ENCODE measurements at regions not wholly inside any gene's neighbourhood (a gene's known extent, or its start where the extent isn't known, plus 50 kb on each side); places are given as distances from the start of the nearest gene placed in this dataset.
"Not testable (repeated sequence)": the region's sequence is repeated elsewhere in the genome, so short reads cannot be mapped to it uniquely, and the experiment has no call there.

- no peak overlapping the region for H3K4me3 ChIP-seq (ENCODE audit: low read length)
- TF ChIP-seq, protein P1, sequence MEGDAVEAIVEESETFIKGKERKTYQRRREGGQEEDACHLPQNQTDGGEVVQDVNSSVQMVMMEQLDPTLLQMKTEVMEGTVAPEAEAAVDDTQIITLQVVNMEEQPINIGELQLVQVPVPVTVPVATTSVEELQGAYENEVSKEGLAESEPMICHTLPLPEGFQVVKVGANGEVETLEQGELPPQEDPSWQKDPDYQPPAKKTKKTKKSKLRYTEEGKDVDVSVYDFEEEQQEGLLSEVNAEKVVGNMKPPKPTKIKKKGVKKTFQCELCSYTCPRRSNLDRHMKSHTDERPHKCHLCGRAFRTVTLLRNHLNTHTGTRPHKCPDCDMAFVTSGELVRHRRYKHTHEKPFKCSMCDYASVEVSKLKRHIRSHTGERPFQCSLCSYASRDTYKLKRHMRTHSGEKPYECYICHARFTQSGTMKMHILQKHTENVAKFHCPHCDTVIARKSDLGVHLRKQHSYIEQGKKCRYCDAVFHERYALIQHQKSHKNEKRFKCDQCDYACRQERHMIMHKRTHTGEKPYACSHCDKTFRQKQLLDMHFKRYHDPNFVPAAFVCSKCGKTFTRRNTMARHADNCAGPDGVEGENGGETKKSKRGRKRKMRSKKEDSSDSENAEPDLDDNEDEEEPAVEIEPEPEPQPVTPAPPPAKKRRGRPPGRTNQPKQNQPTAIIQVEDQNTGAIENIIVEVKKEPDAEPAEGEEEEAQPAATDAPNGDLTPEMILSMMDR (conservative IDR thresholded peaks at IDR 0.05; ENCODE audit: low read length), result no peak
These were observed 176.4 kb upstream of the RAB6C start for GRCh38 chr2:129803032-129803431.

DNA sequence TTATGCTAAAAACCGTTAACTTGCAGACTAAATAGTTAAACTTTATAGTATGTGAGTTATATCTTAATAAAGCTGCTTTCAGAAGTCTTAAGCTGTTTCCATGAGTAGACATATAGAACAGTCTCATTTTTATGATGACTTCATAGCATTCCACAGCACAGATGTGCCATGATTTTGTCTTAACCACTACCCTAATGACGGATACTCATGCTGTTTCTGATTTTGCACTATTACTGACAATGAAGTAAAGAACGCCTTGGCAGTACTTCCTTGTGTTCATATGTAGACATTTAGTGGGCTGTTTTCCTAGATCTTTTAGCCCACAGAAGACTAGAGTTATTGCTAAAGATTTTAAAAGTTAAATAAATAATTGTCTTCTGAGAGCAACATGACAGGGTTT, 175.6 kb upstream of the RAB6C start:
- H3K4me3 ChIP-seq (ENCODE audit: low read length), result no peak overlapping the region
- DNase-seq (ENCODE audit: low read depth), result peak; percentile 34
- TF ChIP-seq, protein P1 (conservative IDR thresholded peaks at IDR 0.05; ENCODE audit: low read length), result no peak

More at GRCh38 chr2:129803032-129803431, 176.4 kb upstream of the RAB6C start:
- DNase-seq (ENCODE audit: low read depth), result peak; percentile 15

DNA sequence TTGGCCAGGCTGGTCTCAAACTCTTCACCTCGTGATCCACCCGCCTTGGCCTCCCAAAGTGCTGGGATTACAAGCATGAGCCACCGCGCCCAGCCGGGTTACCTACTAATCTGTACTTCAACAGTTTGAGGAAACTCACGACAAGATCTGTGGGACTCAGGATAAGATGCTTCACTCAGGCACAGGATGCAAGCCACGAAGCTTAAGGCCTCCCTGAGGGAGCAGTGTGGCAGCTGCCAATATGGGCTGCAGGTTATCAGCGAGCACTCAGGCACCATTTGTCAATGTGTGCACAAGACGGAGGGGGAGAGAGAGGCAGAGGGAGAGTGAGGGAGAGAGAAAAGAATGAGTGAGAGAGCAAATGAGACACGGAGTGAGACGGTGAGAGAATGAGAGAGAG, 173.6 kb upstream of the RAB6C start:
- TF ChIP-seq, protein P1 (conservative IDR thresholded peaks at IDR 0.05; ENCODE audit: low read length), result no peak
- no peak overlapping the region for H3K4me3 ChIP-seq (ENCODE audit: low read length)
- no peak for DNase-seq (ENCODE audit: low read depth)

- no peak overlapping the region for H3K4me3 ChIP-seq (ENCODE audit: low read length)
- TF ChIP-seq, protein P1 (conservative IDR thresholded peaks at IDR 0.05; ENCODE audit: low read length), result no peak
These were observed 173.1 kb upstream of the RAB6C start for GRCh38 chr2:129806317-129806716.

DNA sequence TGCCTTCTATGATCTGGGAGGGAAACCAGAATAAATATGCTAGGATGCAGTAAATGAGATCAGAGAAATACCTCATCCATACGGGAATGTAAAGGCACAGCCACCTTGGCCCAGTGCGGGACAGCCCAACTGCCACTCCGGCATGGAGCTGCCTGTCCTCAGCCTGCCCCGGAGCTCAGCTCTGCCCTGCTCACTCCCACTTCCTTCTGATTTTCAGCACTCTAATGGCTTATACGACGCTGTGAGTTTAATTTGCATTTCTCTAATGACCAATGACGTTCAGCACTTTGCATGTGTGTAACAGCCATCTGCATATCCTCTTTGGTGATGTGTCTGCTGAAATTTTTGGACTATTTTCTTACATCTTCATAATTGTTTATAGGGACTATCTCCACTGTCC, 172.5 kb upstream of the RAB6C start:
- TF ChIP-seq, protein P1 (conservative IDR thresholded peaks at IDR 0.05; ENCODE audit: low read length), result no peak
- H3K4me3 ChIP-seq (ENCODE audit: low read length), result no peak overlapping the region
- DNase-seq (ENCODE audit: low read depth), result no peak

More at GRCh38 chr2:129806317-129806716, 173.1 kb upstream of the RAB6C start:
- DNase-seq (ENCODE audit: low read depth), result no peak

DNA sequence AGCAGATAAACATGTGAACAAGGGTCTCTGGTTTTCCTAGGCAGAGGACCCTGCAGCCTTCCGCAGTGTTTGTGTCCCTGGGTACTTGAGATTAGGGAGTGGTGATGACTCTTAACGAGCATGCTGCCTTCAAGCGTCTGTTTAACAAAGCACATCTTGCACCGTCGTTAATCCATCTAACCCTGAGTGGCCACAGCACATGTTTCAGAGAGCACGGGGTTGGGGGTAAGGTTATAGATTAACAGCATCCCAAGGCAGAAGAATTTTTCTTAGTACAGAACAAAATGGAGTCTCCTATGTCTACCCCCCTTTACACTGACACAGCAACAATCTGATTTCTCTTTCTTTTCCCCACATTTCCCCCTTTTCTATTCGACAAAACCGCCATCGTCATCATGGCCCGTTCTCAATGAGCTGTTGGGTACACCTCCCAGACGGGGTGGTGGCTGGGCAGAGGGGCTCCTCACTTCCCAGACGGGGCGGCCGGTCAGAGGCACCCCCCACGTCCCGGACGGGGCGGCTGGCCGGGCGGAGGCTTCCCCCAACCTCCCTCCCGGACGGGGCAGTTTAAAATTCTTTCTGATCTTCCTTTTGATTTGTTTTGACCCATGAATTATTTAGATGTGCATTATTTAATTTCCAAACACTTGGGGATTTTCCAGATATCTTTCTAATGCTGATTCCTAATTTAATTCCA, 171.7 kb upstream of the RAB6C start:
- not testable (repeated sequence) for H3K4me3 ChIP-seq (ENCODE audit: low read length); DNase-seq (ENCODE audit: low read depth)

DNA sequence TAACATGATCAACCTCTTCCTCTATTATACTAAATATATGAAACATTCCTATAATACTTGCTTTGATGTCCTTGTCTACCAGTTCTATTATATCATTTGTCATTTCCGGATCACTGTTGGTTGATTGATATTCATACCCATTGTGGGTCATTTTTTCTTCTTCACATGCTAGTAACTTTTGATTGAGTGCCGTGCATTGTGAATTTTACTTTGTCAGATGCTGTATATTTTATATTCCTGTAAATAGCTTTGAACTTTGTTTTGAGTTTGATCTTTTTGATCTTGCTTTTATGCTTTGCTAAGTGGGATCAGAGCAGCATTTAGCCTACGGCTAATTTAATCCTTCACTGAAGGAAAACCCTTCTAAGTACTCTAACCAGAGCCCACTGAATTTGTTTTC, 168.9 kb upstream of the RAB6C start:
- DNase-seq (ENCODE audit: low read depth), result no peak
- TF ChIP-seq, protein P1 (conservative IDR thresholded peaks at IDR 0.05; ENCODE audit: low read length), result no peak
- H3K4me3 ChIP-seq (ENCODE audit: low read length), result no peak overlapping the region

All from AG10803 (cell line).